CD4-positive, alpha-beta memory T cell (primary cell): ENCODE measurements at regions not wholly inside any gene's neighbourhood (a gene's known extent, or its start where the extent isn't known, plus 50 kb on each side); places are given as distances from the start of the nearest gene placed in this dataset.

Experiments
- CTCF ChIA-PET: fragments of 350-600 bp; sonication (Branson Sonifier 250); formaldehyde crosslinking; loops from one replicate; lab custom pipeline; 2021; ENCODE audit warnings: inconsistent platforms; ENCODE audit not compliant: partially characterized antibody; lab: Charles Lee
- POLR2A ChIA-PET: fragments of 350-600 bp; sonication (Branson Sonifier 250); formaldehyde crosslinking; loops from one replicate; lab custom pipeline; 2021; ENCODE audit not compliant: partially characterized antibody; lab: Charles Lee
- DNase-seq, 5 donors: peaks; one replicate each; pipeline versions ENCODE4 v3.0.0 to v3.0.0-alpha.2; 2020 to 2022; ENCODE audit warnings: mixed read lengths in 1 of 5
- H3K27ac ChIP-seq: one replicate; pipeline ENCODE4 v1.7.0; 2013; ENCODE audit warnings: low read depth, low read length
- H3K27me3 ChIP-seq: 2 replicates; pipeline ENCODE4 v1.7.0; 2013; ENCODE audit warnings: mild to moderate bottlenecking, low read length, moderate library complexity; ENCODE audit not compliant: insufficient read depth
- H3K36me3 ChIP-seq: 2 replicates; pipeline ENCODE4 v1.7.0; 2013; ENCODE audit warnings: mild to moderate bottlenecking, low read length, moderate library complexity; ENCODE audit not compliant: insufficient read depth
- H3K4me1 ChIP-seq: 2 replicates; pipeline ENCODE4 v1.7.0; 2013; ENCODE audit warnings: mild to moderate bottlenecking, low read length, moderate library complexity; ENCODE audit not compliant: insufficient read depth
- H3K4me3 ChIP-seq, 2 donors: one replicate each; pipeline ENCODE4 v1.7.0; 2013; ENCODE audit warnings: low read length in 2 of 2, mild to moderate bottlenecking in 1 of 2
- H3K9me3 ChIP-seq, 2 donors: one replicate each; pipeline ENCODE4 v1.7.0; 2013; ENCODE audit warnings: low read length in 2 of 2, control low read depth in 1 of 2; ENCODE audit not compliant: control insufficient read depth in 1 of 2
- H3K27ac Mint-ChIP-seq, 7 donors: one replicate each; pipeline ENCODE4 v1.8.0; 2020 to 2021; ENCODE audit warnings: mixed read lengths in 7 of 7, mild to moderate bottlenecking in 6 of 7, inconsistent platforms in 3 of 7, moderate library complexity in 3 of 7
- H3K27me3 Mint-ChIP-seq, 2 donors: one replicate each; pipeline ENCODE4 v1.8.0; 2020 to 2021; ENCODE audit warnings: mixed read lengths in 2 of 2
- H3K36me3 Mint-ChIP-seq, 2 donors: one replicate each; pipeline ENCODE4 v1.8.0; 2020 to 2021; ENCODE audit warnings: mixed read lengths in 2 of 2, inconsistent platforms in 1 of 2, mild to moderate bottlenecking in 1 of 2
- H3K4me1 Mint-ChIP-seq, 4 donors: one replicate each; pipeline ENCODE4 v1.8.0; 2020 to 2021; ENCODE audit warnings: mixed read lengths in 4 of 4, mild to moderate bottlenecking in 1 of 4
- H3K4me3 Mint-ChIP-seq, 8 donors: one replicate each; pipeline ENCODE4 v1.8.0; 2020 to 2021; ENCODE audit warnings: mixed read lengths in 8 of 8, mild to moderate bottlenecking in 7 of 8, moderate library complexity in 6 of 8, inconsistent platforms in 3 of 8
- H3K9me3 Mint-ChIP-seq, 8 donors: one replicate each; pipeline ENCODE4 v1.8.0; 2020 to 2021; ENCODE audit warnings: mixed read lengths in 8 of 8, mild to moderate bottlenecking in 5 of 8, inconsistent platforms in 3 of 8, moderate library complexity in 1 of 8
- intact Hi-C: fragments of 100-400 bp; cut with micrococcal nuclease; formaldehyde crosslinking; loops from one replicate; pipeline ENCODE4 v1.15.1; 2023

GRCh38 chrX:36642052-36642451 lies 366.1 kb upstream of the FAM47C start:
- no peak for DNase-seq
- peaks cover 0 to 5% (median 0%) of the 10 kb centered on the region in 8 donors for H3K9me3 Mint-ChIP-seq
- H3K27me3 Mint-ChIP-seq = no peaks in the 10 kb centered on the region
- no peaks in the 10 kb centered on the region for H3K4me1 ChIP-seq
- H3K4me3 ChIP-seq = no peak overlapping the region
- POLR2A ChIA-PET = no interaction called here
- no peaks in the 10 kb centered on the region for H3K4me1 Mint-ChIP-seq
- H3K36me3 ChIP-seq = no peaks in the 10 kb centered on the region
- no peak overlapping the region for H3K4me3 Mint-ChIP-seq
- no peak overlapping the region for H3K27ac ChIP-seq
- H3K27me3 ChIP-seq = no peaks in the 10 kb centered on the region
- no peak overlapping the region for H3K27ac Mint-ChIP-seq
- intact Hi-C loops = no loop called here
- H3K36me3 Mint-ChIP-seq = no peaks in the 10 kb centered on the region
- CTCF ChIA-PET = no interaction called here
- no peaks in the 10 kb centered on the region for H3K9me3 ChIP-seq

- H3K36me3 Mint-ChIP-seq = no peaks in the 10 kb centered on the region
- no peak overlapping the region for H3K4me3 ChIP-seq
- H3K27me3 Mint-ChIP-seq = no peaks in the 10 kb centered on the region
- H3K27me3 ChIP-seq = no peaks in the 10 kb centered on the region
- DNase-seq = no peak
- H3K9me3 Mint-ChIP-seq = peaks cover 0 to 5% (median 0%) of the 10 kb centered on the region in 8 donors
- H3K4me1 Mint-ChIP-seq = no peaks in the 10 kb centered on the region
- intact Hi-C loops = no loop called here
- no peak overlapping the region for H3K27ac ChIP-seq
- H3K4me3 Mint-ChIP-seq = no peak overlapping the region
- H3K9me3 ChIP-seq = no peaks in the 10 kb centered on the region
- no peaks in the 10 kb centered on the region for H3K36me3 ChIP-seq
- H3K4me1 ChIP-seq = no peaks in the 10 kb centered on the region
- ChIA-PET POLR2A (no interaction called here), CTCF (no interaction called here)
- no peak overlapping the region for H3K27ac Mint-ChIP-seq
These were observed 357.5 kb upstream of the FAM47C start for GRCh38 chrX:36650622-36651021.

GRCh38 chrX:36683507-36683906 lies 324.7 kb upstream of the FAM47C start:
- intact Hi-C loops = no loop called here
- H3K4me3 ChIP-seq = no peak overlapping the region
- Mint-ChIP-seq H3K9me3 (peaks cover 0 to 2% (median 0%) of the 10 kb centered on the region in 8 donors), H3K27me3 (no peaks in the 10 kb centered on the region), H3K36me3 (no peaks in the 10 kb centered on the region), H3K4me1 (no peaks in the 10 kb centered on the region), H3K27ac (no peak overlapping the region), H3K4me3 (no peak overlapping the region)
- CTCF ChIA-PET = no interaction called here
- H3K36me3 ChIP-seq = no peaks in the 10 kb centered on the region
- POLR2A ChIA-PET = no interaction called here
- H3K27me3 ChIP-seq = no peaks in the 10 kb centered on the region
- no peaks in the 10 kb centered on the region for H3K9me3 ChIP-seq
- no peak overlapping the region for H3K27ac ChIP-seq
- H3K4me1 ChIP-seq = no peaks in the 10 kb centered on the region
- no peak for DNase-seq

DNA sequence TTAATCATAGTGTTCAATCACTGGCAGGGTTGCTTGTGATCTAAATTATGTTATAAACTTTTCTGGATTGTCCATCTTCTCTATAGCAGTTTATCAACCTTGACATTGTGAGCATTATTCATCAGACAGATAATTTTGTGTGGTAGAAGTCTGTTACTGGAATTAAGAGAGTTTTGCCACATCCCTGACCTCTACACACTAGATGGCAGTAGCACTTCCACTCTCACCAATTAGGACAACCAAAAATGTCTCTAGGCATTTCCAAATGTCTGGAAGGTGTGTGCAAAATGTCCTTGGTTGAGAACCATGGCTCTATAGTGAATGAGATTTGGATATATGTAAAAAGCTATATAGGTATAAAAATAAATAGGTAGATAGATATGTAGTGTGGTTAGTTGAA lies 324.1 kb upstream of the FAM47C start:
- no peaks in the 10 kb centered on the region for H3K9me3 ChIP-seq
- Mint-ChIP-seq H3K27me3 (no peaks in the 10 kb centered on the region), H3K4me1 (no peaks in the 10 kb centered on the region)

GRCh38 chrX:36721990-36722389 lies 286.2 kb upstream of the FAM47C start:
- Histone ChIP-seq H3K4me3 (no peak overlapping the region), H3K27me3 (no peaks in the 10 kb centered on the region), H3K27ac (no peak overlapping the region), H3K9me3 (no peaks in the 10 kb centered on the region), H3K36me3 (no peaks in the 10 kb centered on the region), H3K4me1 (no peaks in the 10 kb centered on the region)
- Mint-ChIP-seq H3K4me1 (no peaks in the 10 kb centered on the region), H3K9me3 (peaks cover 0 to 3% (median 0%) of the 10 kb centered on the region in 8 donors), H3K27ac (no peak overlapping the region), H3K27me3 (no peaks in the 10 kb centered on the region), H3K4me3 (no peak overlapping the region), H3K36me3 (no peaks in the 10 kb centered on the region)
- ChIA-PET CTCF (no interaction called here), POLR2A (no interaction called here)
- intact Hi-C loops = no loop called here
- DNase-seq = no peak

More for the DNA sequence above, 324.1 kb upstream of the FAM47C start:
- intact Hi-C loops = no loop called here
- ChIA-PET POLR2A (no interaction called here), CTCF (no interaction called here)
- Mint-ChIP-seq H3K4me3 (no peak overlapping the region), H3K9me3 (peaks cover 0 to 2% (median 0%) of the 10 kb centered on the region in 8 donors), H3K27ac (no peak overlapping the region), H3K36me3 (no peaks in the 10 kb centered on the region)
- no peak overlapping the region for H3K27ac ChIP-seq
- no peaks in the 10 kb centered on the region for H3K27me3 ChIP-seq
- H3K4me1 ChIP-seq = no peaks in the 10 kb centered on the region
- H3K4me3 ChIP-seq = no peak overlapping the region
- DNase-seq = no peak
- H3K36me3 ChIP-seq = no peaks in the 10 kb centered on the region

- Mint-ChIP-seq H3K36me3 (no peaks in the 10 kb centered on the region), H3K27me3 (no peaks in the 10 kb centered on the region), H3K4me1 (no peaks in the 10 kb centered on the region), H3K27ac (no peak overlapping the region), H3K9me3 (peaks cover 0 to 2% (median 0%) of the 10 kb centered on the region in 8 donors), H3K4me3 (no peak overlapping the region)
- DNase-seq = no peak
- H3K9me3 ChIP-seq = no peaks in the 10 kb centered on the region
- CTCF ChIA-PET = no interaction called here
- H3K27ac ChIP-seq = no peak overlapping the region
- intact Hi-C loops = no loop called here
- H3K36me3 ChIP-seq = no peaks in the 10 kb centered on the region
- H3K4me1 ChIP-seq = no peaks in the 10 kb centered on the region
- POLR2A ChIA-PET = no interaction called here
- H3K4me3 ChIP-seq = no peak overlapping the region
- H3K27me3 ChIP-seq = no peaks in the 10 kb centered on the region
These were observed 254.6 kb upstream of the FAM47C start for GRCh38 chrX:36753602-36754001.

GRCh38 chrX:36787752-36788151 lies 220.4 kb upstream of the FAM47C start:
- intact Hi-C loops = no loop called here
- Mint-ChIP-seq H3K9me3 (no peaks in the 10 kb centered on the region), H3K4me3 (no peak overlapping the region), H3K4me1 (no peaks in the 10 kb centered on the region), H3K27me3 (no peaks in the 10 kb centered on the region), H3K36me3 (no peaks in the 10 kb centered on the region), H3K27ac (no peak overlapping the region)
- Histone ChIP-seq H3K27ac (no peak overlapping the region), H3K4me1 (no peaks in the 10 kb centered on the region), H3K36me3 (no peaks in the 10 kb centered on the region), H3K4me3 (no peak overlapping the region), H3K9me3 (no peaks in the 10 kb centered on the region), H3K27me3 (no peaks in the 10 kb centered on the region)
- POLR2A ChIA-PET = no interaction called here
- CTCF ChIA-PET = no interaction called here
- DNase-seq = no peak

DNA sequence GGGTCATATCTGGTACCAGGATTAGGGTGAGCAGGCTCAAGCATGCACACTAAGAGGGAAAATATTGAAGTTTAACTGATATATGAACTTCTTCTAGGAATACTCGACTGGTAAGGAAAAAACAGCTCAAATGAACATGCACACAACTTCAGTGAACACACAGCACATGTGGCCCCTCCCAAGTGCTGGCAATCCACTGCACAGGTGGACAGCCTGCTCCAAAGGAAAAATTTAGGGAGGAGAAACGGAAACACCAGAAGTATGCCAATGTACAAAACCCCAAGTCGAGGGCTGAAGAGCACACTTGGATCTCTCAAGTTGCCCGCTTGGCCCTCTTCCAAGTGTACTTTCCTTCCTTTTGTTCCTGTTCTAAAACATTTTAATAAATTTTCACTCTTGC lies 205.0 kb upstream of the FAM47C start:
- no peaks in the 10 kb centered on the region for H3K36me3 Mint-ChIP-seq
- H3K27me3 ChIP-seq = no peaks in the 10 kb centered on the region
- H3K4me1 ChIP-seq = no peaks in the 10 kb centered on the region
- H3K27ac Mint-ChIP-seq = no peak overlapping the region
- H3K9me3 Mint-ChIP-seq = peaks cover 0 to 2% (median 0%) of the 10 kb centered on the region in 8 donors
- no peak for DNase-seq
- H3K4me3 ChIP-seq = no peak overlapping the region
- CTCF ChIA-PET = no interaction called here
- POLR2A ChIA-PET = no interaction called here
- H3K4me1 Mint-ChIP-seq = no peaks in the 10 kb centered on the region
- no peak overlapping the region for H3K4me3 Mint-ChIP-seq
- no peaks in the 10 kb centered on the region for H3K36me3 ChIP-seq
- no peak overlapping the region for H3K27ac ChIP-seq
- H3K27me3 Mint-ChIP-seq = no peaks in the 10 kb centered on the region
- no peaks in the 10 kb centered on the region for H3K9me3 ChIP-seq
- intact Hi-C loops = no loop called here
